Vagina (tissue), 2 donors: ENCODE measurements at regions not wholly inside any gene's neighbourhood (a gene's known extent, or its start where the extent isn't known, plus 50 kb on each side); places are given as distances from the start of the nearest gene placed in this dataset.

Experiments used
- CTCF ChIP-seq, 3 experiments: fragments of 450-650 bp in 2 of 3; fragments of 200-600 bp in 1 of 3; sonication (generic) in 1 of 3; IDR thresholded peaks; one replicate each; pipeline ENCODE4 v1.5.1; 2017 to 2019; ENCODE audit warnings: antibody characterized with exemption in 3 of 3, mild to moderate bottlenecking in 2 of 3, moderate library complexity in 2 of 3
- POLR2A ChIP-seq, 2 donors: fragments of 450-650 bp; IDR thresholded peaks; one replicate each; pipeline ENCODE4 v1.6.1; 2017; ENCODE audit warnings: antibody characterized with exemption in 2 of 2, mild to moderate bottlenecking in 2 of 2, moderate library complexity in 2 of 2
- POLR2AphosphoS5 ChIP-seq, 2 donors: sonication (generic); formaldehyde crosslinking; IDR thresholded peaks; one replicate each; pipeline ENCODE4 v1.9.0; 2017; ENCODE audit warnings: antibody characterized with exemption in 2 of 2, mild to moderate bottlenecking in 2 of 2, low read depth in 1 of 2; ENCODE audit not compliant: insufficient read depth in 1 of 2

- no peak for TF ChIP-seq CTCF (IDR thresholded peaks at IDR 0.05)
- no peak for TF ChIP-seq POLR2A (IDR thresholded peaks at IDR 0.05)
- TF ChIP-seq POLR2AphosphoS5 (IDR thresholded peaks at IDR 0.05; ENCODE audit: insufficient read depth in 1 of 2, low read depth in 1 of 2): no peak
Measured at GRCh38 chr11:28401446-28401845, 293.3 kb downstream of the METTL15 start.
